Stimulated activated CD8-positive, alpha-beta memory T cell treated with anti-CD3 and anti-CD28 coated beads, Interleukin-7, amount 100 ng/mL, for 4 hours (primary cell): ENCODE measurements at regions not wholly inside any gene's neighbourhood (a gene's known extent, or its start where the extent isn't known, plus 50 kb on each side); places are given as distances from the start of the nearest gene placed in this dataset.

Experiments used
- DNase-seq, 2 donors: peaks; one replicate each; pipeline ENCODE4 v3.0.0-alpha.2; 2020; ENCODE audit warnings: low read depth in 2 of 2

DNA sequence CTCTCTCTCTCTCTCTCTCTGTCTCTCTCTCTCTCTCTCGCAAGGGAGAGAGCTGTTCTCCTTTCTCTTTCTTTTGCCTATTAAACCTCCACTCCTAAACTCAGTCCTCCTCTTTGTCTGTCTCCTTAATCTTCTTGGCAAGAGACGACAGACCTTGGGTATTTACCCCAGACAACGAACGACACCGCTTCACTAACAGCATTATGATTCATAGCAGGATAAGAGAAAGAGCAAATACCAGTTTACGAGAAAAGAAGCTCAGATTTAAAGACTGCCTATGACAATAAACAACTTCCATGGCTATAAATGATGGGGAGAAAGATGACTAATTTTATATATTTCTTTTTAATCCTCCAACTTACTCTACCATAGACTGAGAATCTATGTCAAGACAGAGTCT is 1396.5 kb upstream of the CELF2 start:
- DNase-seq: no peak

DNA sequence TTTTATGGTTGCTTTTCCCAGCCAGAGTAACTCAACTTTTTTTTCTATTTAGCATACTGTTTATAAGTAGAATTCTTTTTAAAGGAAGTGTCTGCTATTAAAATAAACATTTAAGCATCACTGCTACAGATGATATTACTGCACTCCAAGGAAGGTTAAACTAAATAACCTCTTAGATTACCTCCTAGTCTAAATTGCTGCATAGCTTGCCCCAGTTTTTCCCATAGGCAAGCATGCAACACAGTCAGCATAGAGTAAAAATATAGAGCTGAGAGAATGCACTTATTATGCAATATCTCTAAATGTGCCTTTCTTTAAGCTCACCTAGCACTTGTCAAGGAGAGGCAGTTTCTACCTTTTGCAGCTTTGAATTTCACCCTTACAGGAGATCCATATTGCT is 1392.4 kb upstream of the CELF2 start:
- DNase-seq: no peak

DNA sequence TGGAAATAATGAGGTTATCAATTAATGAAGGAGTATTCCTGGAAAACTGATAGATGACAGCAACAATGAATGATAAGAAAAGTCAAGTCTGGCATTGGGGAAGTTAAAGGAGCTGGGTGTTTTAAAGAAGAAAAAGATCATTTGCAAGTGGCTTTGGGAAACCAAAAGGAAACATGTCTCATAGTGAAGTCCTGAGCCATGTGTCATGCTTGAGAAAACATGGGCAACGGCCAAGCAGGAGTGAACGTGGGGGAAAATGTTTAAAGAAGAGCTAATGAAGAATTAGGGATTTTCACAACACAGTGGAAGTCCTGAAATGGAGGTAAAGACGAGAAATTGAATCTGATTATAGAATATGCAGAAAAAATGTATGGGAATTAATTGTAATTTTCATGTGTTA is 1383.2 kb upstream of the CELF2 start:
- DNase-seq: no peak

DNA sequence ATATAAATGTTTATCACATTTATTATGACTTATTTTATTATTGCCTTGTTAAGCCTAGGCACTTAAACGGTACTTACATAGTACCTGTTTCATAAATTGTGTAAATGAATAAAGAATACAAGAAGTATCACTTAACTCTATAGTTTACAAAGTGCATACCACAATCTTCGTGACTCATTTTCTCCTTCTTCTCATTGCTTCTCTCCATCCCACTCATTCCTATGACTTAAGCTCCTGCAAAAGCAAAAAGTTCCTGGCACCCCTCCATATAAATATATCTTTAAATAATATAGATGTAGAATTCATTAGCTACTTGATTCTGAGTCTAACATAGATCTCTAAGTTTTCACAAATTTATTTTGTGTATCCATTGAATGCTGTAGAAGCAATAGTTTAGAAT is 1382.0 kb upstream of the CELF2 start:
- no peak for DNase-seq

DNA sequence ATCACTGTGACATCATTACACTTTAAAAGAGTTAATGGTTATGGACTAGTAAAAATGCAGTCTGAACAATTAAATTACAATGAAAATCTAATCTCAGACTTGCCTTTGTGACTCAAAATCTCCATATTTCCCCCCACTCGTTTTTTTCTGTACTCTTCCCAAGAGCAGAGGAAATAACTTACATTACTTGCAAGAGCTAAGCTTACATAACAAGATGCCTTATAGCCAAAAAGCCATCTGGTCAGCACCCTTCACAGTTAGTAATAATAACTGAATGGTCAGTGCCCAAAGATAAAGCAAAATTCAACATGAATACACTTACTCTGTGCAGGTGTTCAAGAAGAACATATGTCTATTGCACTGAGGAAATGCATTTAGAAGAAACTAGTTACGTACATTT is 1381.5 kb upstream of the CELF2 start:
- DNase-seq: no peak

DNA sequence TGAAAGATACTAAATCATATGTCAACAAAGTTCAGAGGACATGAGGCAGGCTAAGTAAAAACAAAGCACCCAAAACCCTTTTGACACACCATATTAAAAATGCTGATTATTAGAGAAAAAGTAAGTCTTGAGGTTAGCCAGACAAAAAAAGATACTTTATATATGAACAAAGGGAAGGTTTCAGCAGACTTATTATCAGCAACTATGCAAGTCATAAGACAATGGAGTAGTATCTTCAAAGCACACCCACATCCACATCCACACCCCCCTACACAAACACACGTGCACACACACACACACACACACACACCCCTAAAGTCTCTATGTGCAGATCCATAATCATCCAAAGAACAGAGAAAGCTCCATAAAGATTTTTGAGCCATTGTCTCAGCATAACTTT is 1373.9 kb upstream of the CELF2 start:
- no peak for DNase-seq

DNA sequence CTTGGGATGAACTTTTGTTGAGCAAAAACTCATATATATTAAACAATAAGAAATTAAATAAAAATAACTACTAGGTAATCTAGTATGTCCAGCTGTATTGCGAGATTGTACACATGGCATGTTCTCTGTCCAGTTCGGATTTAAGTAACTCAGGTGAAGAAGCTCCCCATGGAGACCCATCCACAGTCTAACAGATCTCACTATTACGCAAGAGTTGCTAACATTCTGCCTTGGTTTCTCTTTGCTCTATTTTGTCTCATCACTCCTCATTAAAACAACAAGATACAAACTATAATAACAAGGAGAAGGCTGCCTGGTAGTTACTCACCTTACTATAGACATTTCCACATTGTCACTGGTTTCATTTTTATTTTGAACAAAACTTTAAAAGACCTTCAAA is 1372.3 kb upstream of the CELF2 start:
- no peak for DNase-seq

DNA sequence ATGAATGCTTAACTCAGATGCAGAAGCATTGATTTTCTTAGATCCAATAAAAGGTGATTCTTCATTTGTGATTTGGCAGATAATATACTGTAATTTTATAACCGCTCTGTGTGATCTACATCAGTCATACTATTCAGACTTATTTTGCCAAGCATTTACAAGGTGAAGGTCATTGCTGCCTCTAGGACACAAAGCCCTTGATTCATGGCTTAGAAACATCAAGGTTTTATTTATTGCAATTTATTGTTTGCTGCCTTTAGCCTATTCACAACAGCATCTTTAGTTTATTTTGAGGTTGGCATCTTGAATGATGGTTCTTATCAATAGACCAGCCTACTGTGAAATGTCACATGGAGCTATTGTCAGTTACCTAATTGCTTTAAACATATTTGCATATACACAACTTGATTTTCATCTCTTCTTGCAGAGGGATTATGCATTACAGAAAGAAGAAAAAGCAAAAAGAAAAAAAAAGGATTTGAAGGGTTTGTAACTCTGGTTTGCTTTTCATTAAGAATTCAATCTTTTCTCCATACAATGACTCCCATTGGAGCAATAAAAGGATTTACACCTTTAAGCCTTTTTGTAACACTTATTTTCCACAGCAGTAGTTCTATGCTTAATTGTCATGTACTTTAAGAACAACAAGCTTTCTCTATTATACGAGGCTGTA is 1371.6 kb upstream of the CELF2 start:
- no peak for DNase-seq

DNA sequence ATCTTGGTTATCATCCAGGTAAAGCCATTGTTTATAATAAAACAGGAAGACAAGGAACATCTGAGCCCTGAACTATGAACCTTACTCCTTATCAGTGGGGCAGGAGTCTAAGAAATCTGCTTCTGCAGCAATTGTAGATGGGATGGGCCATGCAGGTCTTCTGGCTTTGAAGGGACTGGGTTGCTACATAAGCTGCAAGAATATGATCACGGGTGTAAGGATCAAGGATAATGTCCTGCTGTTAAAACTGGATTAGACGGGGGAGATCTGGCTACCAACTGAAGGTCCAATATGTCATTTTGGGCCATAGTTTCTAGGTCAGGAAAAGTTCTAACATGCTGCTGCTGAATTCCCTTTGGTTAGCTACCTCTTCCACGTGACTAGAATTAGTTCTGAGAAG is 1363.4 kb upstream of the CELF2 start:
- DNase-seq: no peak

DNA sequence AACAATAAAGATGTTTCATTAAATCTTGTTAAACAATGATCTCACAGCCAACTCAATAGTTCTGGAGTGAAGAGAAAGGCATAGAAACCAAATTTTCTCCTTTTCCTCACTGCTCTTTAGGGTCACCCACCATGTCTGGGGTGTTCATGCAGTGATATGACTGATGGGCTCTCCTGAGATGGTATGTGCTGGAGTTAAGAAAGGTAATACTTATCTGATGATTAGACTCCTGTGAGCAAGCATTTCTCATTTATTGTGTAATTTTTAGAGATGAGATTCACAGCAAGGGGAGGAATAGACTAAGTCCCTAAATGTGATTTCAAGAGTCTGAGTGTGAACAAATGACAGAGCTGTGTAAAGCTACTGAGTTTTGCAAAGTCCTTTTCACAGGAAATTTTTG is 1361.3 kb upstream of the CELF2 start:
- DNase-seq: no peak

DNA sequence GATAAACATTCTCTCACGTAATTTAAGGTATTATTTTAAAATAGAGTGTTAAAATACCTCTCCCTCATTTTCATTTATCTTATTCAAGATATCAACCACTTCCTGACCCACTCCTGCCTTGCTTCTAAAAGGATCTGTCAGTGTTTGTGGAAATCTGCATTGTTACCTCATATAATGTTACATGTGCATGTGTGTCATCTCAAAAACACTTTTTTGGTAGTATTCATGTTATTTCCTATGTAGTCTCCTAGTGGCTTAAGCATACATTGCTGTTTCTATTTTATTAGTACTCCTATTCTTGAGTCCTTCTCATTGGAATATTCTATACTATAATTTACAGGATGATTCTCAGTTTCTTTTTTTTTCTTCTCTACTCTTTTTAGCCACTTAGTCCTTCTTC is 1360.7 kb upstream of the CELF2 start:
- DNase-seq: no peak

DNA sequence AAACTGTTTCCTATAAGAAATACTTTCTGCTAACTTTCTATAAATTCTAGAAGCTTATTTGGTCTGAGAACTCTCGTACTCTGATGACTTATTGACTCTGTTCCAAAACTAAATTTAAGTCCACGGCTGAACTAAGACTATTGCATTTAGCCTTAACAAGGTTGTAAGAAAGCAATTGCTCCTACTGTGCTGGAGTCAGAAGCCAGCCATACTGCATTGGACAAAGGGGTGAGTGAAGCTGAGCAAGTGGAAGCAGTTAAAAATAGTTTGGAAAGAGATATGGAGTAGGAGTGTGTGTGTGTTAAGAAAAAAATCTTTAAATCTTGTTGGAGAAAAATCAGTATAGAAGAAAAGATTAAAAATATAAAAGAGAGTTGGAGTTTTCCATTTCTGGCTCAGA is 1360.1 kb upstream of the CELF2 start:
- DNase-seq: no peak

DNA sequence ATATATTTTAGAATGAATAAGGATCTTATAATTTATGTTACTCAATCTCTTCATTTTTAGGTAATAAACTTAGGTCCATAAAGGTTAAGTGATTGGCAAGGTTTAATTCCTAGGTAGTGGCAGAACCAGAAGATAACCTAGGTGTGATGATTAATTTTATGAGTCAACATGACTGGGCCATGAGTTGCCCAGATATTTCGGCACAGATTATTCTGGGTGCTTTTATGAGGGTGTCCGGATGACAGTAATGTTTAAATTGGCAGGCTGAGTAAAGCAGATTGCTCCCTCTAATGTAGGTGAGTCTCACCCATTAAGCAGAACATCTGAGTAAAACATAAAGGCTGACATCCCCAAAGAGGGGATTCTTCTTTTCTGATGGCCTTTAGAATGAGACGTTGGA is 1349.3 kb upstream of the CELF2 start:
- DNase-seq: no peak

DNA sequence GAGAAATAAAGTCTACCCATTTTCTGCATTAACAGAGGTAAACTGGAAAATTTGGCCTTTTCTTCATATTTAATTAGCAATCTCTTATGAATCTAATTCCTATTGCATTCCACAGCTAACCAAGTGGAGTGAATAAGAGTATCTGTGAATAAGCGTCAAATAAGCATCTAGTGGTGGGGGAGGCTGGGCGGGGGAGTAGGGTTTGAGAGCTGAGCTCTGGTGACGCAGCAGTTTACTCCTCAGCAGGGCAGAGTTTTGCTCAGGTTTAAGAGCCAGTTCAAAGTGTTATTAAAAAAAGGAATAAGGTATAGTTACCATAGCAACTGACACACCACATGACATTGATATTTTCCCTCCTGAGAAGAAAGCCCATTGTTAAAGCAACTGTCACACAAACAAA is 1346.8 kb upstream of the CELF2 start:
- no peak for DNase-seq

DNA sequence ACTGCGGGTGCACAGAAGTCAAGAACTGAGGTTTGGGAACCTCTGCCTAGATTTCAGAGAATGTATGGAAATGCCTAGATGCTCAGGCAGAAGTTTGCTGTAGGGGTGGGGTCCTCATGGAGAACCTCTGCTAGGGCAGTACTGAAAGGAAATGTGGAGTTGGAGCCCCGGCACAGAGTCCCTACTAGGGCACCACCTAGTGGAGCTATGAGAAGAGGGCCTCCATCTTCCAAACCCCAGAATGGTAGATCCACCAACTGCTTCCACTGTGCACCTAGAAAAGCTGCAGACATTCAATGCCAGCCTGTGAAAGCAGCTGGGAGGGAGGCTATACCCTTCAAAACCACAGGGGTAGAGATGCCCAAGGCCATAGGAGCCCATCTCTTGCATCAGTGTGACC is 1336.0 kb upstream of the CELF2 start:
- no peak for DNase-seq

DNA sequence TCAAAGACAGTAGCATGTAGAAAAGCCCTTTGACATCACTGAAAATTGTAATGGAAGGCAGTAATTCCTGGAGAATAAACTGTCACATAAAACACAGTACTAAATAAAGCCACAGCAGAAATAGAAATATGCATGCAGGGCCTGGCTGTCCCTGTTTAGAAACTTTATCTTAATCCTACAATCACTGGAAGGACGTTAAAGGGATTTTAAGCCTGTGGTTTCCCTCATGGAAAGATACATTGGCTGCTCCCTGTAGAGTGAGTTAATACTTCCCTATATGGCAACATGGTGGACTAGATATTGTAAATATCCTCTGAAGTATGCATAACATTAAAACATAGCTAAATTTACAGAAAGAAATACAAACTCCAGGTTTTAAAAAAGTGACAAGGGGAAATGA is 1334.9 kb upstream of the CELF2 start:
- DNase-seq: no peak

DNA sequence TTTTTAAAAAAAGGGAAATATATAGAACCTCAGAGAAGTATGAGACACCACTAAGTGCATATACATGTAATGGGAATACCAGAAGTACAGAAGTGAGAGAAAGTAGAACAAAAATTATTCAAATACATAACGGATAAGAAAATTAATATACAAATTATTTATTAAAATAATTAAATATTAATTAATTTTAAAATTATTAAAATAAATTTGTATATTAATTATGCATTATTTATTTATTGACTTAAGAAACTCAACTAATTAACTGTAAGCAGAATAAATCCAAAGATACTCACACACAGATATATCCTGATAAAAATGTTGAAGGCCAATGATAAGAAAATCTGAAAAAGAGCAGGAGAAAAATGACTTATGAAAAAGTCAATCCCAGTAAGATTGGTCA is 1333.5 kb upstream of the CELF2 start:
- DNase-seq: no peak

DNA sequence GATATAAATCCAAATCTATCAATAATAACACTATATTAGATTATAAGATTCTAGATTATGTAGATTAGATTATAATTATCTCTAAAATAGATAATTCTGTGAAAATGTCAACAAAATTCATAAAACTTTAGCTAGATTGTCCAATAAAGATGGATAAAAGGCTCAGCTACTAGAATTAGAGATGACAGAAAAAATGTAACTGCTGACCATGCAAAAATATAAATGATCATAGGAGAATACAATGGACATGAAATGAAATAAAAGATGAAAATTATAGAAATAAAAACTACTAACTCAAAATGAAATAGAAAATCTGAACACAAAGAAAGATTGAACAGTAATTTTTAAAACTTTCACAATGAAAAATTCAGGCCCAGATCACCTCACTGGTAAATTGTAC is 1332.1 kb upstream of the CELF2 start:
- DNase-seq: no peak

DNA sequence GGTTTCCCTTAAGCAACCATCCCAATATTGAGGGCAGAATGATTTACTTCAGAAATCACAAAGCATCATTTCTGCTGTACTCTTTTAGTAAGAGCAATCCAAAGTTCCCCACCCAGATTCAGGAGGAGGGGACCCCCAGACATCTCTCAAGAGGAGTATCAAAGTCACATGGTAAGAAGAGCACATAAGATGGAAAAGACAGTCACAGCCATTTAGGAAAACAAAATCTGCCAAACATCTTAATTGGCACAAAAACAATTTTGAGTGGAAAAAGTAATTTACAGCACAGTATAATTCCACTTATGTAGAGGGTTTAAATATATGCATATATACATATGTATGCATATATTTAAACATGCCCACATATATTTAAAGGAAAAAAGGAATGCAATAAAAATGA is 1329.0 kb upstream of the CELF2 start:
- DNase-seq: no peak

DNA sequence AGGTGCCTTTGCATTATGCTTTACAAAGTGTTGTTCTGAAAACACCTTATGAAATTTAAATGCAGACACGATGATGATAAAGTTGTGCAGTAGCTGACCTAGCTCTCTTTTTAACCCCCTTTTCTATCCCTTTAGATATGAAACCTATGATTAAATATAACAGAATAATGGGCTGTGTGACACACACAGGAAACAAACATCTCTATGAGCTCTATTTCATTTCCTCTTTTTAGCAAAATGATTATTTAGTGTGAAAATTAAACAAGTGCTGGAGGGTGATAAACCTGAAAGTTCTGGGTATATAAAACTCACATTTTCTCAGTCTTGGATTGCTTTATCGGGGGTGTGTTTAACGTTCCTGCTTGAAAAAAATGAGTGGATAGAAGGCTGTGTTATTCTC is 1310.5 kb upstream of the CELF2 start:
- DNase-seq: no peak

DNA sequence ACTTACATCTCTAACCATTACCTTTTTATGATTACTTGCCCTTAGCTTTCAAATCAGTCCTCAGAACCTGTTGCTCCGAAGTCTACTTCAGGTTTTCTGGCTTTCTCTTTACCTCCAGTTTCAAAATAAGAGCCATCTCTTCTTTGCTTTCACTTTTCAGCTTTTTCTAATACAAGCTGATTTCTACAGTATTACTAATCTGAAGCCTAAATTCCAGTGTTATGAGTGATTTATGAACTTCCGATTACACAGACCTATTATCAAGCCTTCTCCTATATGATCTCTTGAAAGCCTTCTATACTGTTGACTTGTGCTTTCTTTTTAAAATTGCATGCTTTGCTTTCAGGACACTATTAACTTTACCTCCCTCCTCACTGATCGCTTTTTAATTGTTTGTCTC is 1307.8 kb upstream of the CELF2 start:
- DNase-seq: no peak

DNA sequence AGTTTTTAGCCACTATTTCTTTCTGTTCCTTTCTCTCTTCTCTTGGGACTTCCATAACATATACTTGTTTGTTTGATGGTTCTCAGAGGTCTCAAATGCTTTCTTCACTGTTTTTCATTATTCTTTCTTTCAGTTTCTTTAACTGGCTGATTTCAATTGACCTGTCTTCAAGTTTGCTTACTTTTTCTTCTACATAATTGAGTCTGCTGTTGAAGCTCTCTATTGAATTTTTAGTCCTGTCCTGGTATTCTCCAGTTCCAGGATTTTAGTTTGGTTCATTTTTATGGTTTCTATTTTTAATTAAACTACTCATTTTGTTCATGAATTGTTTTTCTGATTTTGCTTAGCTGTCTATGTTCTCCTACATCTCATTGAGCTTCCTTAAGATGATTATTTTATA is 1305.3 kb upstream of the CELF2 start:
- no peak for DNase-seq

DNA sequence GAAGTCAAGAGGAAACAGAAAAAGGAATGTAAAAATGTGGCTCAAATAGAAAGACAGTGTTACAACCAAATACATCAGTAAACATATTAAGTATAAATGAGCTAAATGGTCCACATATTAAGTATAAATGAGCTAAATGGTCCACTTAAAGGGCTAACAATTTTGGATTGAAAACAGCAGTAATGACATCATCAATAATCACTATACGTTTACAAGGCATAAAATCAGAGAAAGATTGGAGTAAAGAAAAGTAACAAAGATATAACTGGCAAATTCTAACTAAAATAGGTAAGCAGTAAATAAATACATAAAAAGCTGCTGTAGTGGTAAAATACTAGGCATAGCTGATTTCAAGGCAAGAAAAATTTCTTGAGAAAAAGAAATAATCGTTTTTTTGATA is 1298.4 kb upstream of the CELF2 start:
- DNase-seq: no peak

DNA sequence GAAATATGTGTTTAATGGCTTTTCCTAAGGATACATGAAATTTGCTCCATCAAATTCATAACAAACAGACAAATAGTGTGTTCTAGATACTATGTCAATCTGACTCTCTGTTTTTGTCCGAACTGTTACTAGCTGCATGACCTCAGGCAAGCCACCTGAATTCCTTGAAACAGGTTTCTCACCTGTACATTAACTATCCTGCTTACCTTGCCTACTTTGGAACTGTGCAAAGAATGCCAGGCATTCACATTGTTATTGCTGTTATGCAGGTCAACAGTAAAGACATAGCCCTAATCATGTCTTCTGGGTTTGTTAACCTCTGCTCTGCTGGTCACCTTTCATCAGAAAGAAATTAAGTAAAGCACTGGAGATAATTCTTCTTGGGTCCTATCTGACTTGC is 1283.9 kb upstream of the CELF2 start:
- DNase-seq: no peak

DNA sequence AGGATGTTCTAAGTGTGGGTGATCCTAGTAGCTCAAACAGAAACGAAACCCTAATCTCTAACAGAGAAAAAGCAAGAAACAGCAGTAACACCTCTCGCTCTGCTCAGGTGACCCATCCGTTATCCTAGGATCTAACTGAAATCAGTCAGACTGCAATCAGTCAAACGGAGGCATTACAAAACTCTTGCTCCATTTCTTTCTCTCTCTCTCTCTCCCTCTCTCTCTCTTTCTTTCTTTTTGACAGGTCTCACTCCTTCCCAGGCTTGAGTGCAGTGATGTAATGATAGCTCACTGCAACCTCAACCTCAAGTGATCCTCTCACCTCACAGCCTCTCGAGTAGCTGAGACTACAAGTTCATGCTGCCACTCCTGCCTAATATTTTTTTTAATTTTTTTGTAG is 1283.5 kb upstream of the CELF2 start:
- no peak for DNase-seq
